IMR-90 (cell line): ENCODE measurements at regions not wholly inside any gene's neighbourhood (a gene's known extent, or its start where the extent isn't known, plus 50 kb on each side); places are given as distances from the start of the nearest gene placed in this dataset.

Source experiments
- ATAC-seq: fragments of 200-7000 bp; cut with Tn5 transposase; 2 replicates; pipeline ENCODE4 v1.9.1; 2020; ENCODE audit warnings: low read depth, mild to moderate bottlenecking, moderate library complexity
- BruUV-seq: library from RNA; stranded (reverse); fragments of 400-500 nt; replicated peaks from 2 replicates; lab custom pipeline; 2021; lab: Mats Ljungman, UMichigan
- CTCF ChIA-PET: fragments of 300-600 bp; formaldehyde crosslinking; extraction: SDS; loops from one replicate; lab custom pipeline; 2021; ENCODE audit warnings: antibody characterized with exemption; lab: Yijun Ruan, JAX
- POLR2A ChIA-PET: fragments of 300-600 bp; sonication (Branson Sonifier 250); formaldehyde crosslinking; loops from one replicate; lab custom pipeline; 2022; ENCODE audit warnings: antibody characterized with exemption; ENCODE audit not compliant: unreplicated experiment; lab: Charles Lee
- DNase-seq: peaks from one replicate; pipeline ENCODE4 v3.0.0; 2013
- H2AFZ ChIP-seq: replicated peaks from 2 replicates; pipeline ENCODE3; 2013; ENCODE audit warnings: low read length, mild to moderate bottlenecking; ENCODE audit not compliant: poor library complexity
- H2AK5ac ChIP-seq: 2 replicates; pipeline ENCODE4 v1.6.1; 2013; ENCODE audit warnings: low read depth, low read length, inconsistent platforms
- H2AK9ac ChIP-seq: replicated peaks from 2 replicates; pipeline ENCODE3; 2013; ENCODE audit warnings: mild to moderate bottlenecking, low read depth, low read length, moderate library complexity; ENCODE audit not compliant: poor library complexity
- H2BK120ac ChIP-seq: 2 replicates; pipeline ENCODE4 v1.6.1; 2013; ENCODE audit warnings: low read depth, low read length, inconsistent platforms
- H2BK15ac ChIP-seq: 3 replicates; pipeline ENCODE4 v1.6.1; 2013; ENCODE audit warnings: low read depth, low read length, inconsistent platforms
- H2BK20ac ChIP-seq: 2 replicates; pipeline ENCODE4 v1.6.1; 2013; ENCODE audit warnings: low read depth, mild to moderate bottlenecking, inconsistent platforms, low read length, moderate library complexity
- H2BK5ac ChIP-seq: 2 replicates; pipeline ENCODE4 v1.6.1; 2013; ENCODE audit warnings: mild to moderate bottlenecking, low read depth, low read length, inconsistent platforms; ENCODE audit not compliant: poor library complexity, severe bottlenecking
- H3K14ac ChIP-seq: replicated peaks from 2 replicates; pipeline ENCODE4 v1.6.1; 2013; ENCODE audit warnings: low read depth, low read length, inconsistent platforms
- H3K18ac ChIP-seq: 2 replicates; pipeline ENCODE4 v1.6.1; 2013; ENCODE audit warnings: low read depth, low read length, control low read depth
- H3K23ac ChIP-seq: 2 replicates; pipeline ENCODE4 v1.6.1; 2013; ENCODE audit warnings: low read depth, low read length, inconsistent platforms
- H3K27ac ChIP-seq: 2 replicates; pipeline ENCODE4 v1.5.1; 2013; ENCODE audit warnings: mild to moderate bottlenecking, control low read depth, low read length; ENCODE audit not compliant: insufficient read depth
- H3K27me3 ChIP-seq: 2 replicates; pipeline ENCODE4 v1.6.1; 2013; ENCODE audit warnings: low read length; ENCODE audit not compliant: control insufficient read depth, insufficient read depth
- H3K36me3 ChIP-seq: 2 replicates; pipeline ENCODE4 v1.6.1; 2013; ENCODE audit warnings: low read length, mixed read lengths; ENCODE audit not compliant: control insufficient read depth, insufficient read depth
- H3K4ac ChIP-seq: 2 replicates; pipeline ENCODE4 v1.6.1; 2013; ENCODE audit warnings: low read depth, low read length, inconsistent platforms
- H3K4me1 ChIP-seq: 2 replicates; pipeline ENCODE4 v1.6.1; 2013; ENCODE audit warnings: low read length, mixed read lengths; ENCODE audit not compliant: control insufficient read depth, insufficient read depth
- H3K4me2 ChIP-seq: 2 replicates; pipeline ENCODE4 v1.6.1; 2013; ENCODE audit warnings: low read depth, mild to moderate bottlenecking, control low read depth, low read length, moderate library complexity
- H3K4me3 ChIP-seq: 2 replicates; pipeline ENCODE4 v1.5.1; 2013; ENCODE audit warnings: low read depth, mild to moderate bottlenecking, control low read depth, low read length, moderate library complexity; ENCODE audit not compliant: insufficient read depth
- H3K56ac ChIP-seq: 2 replicates; pipeline ENCODE4 v1.6.1; 2013; ENCODE audit warnings: low read length, inconsistent platforms; ENCODE audit not compliant: insufficient read depth; ENCODE audit errors: extremely low read depth
- H3K79me1 ChIP-seq, 2 experiments: 2 replicates each; pipeline ENCODE4 v1.6.1; 2013; ENCODE audit warnings: low read length in 2 of 2, inconsistent platforms in 1 of 2, low read depth in 1 of 2
- H3K9ac ChIP-seq: 2 replicates; pipeline ENCODE4 v1.6.1; 2013; ENCODE audit warnings: low read depth, low read length, control low read depth
- H3K9me1 ChIP-seq: 2 replicates; pipeline ENCODE4 v1.6.1; 2013; ENCODE audit warnings: low read length, inconsistent platforms; ENCODE audit not compliant: insufficient read depth
- H3K9me3 ChIP-seq: 2 replicates; pipeline ENCODE4 v1.6.1; 2013; ENCODE audit warnings: low read length; ENCODE audit not compliant: control insufficient read depth, insufficient read depth
- H4K20me1 ChIP-seq: 2 replicates; pipeline ENCODE4 v1.6.1; 2013; ENCODE audit warnings: low read length, inconsistent platforms; ENCODE audit not compliant: insufficient read depth
- H4K5ac ChIP-seq: 2 replicates; pipeline ENCODE4 v1.6.1; 2013; ENCODE audit warnings: mild to moderate bottlenecking, low read depth, low read length, control low read depth
- H4K8ac ChIP-seq, 2 experiments: 2 replicates each; pipeline ENCODE4 v1.6.1; 2013; ENCODE audit warnings: low read depth in 2 of 2, low read length in 2 of 2, control low read depth in 1 of 2, inconsistent platforms in 1 of 2
- H4K91ac ChIP-seq: 2 replicates; pipeline ENCODE4 v1.6.1; 2013; ENCODE audit warnings: low read depth, low read length, inconsistent platforms; ENCODE audit not compliant: insufficient read depth
- BHLHE40 ChIP-seq: fragments of 150-350 bp; IDR thresholded peaks from 2 replicates; pipeline ENCODE4 v1.6.1; 2016; ENCODE audit warnings: mild to moderate bottlenecking, low read depth, low read length
- CEBPB ChIP-seq: IDR thresholded peaks from 2 replicates; pipeline ENCODE4 v1.6.1; 2012; ENCODE audit warnings: low read depth, low read length, improper control_type of control experiment
- CHD1 ChIP-seq: IDR thresholded peaks from 2 replicates; pipeline ENCODE4 v1.6.1; 2012; ENCODE audit warnings: low read depth, low read length, improper control_type of control experiment
- FOS ChIP-seq: fragments of 150-350 bp; IDR thresholded peaks from 2 replicates; pipeline ENCODE4 v1.6.1; 2016; ENCODE audit warnings: low read depth, low read length
- MAFK ChIP-seq: IDR thresholded peaks from 2 replicates; pipeline ENCODE4 v1.6.1; 2012; ENCODE audit warnings: low read depth, low read length, improper control_type of control experiment
- MAZ ChIP-seq: IDR thresholded peaks from 2 replicates; pipeline ENCODE4 v1.6.1; 2012; ENCODE audit warnings: low read depth, mild to moderate bottlenecking, low read length, improper control_type of control experiment, moderate library complexity, borderline replicate concordance
- MXI1 ChIP-seq: IDR thresholded peaks from 2 replicates; pipeline ENCODE4 v1.6.1; 2012; ENCODE audit warnings: low read depth, mild to moderate bottlenecking, low read length, moderate library complexity, borderline replicate concordance
- NFE2L2 ChIP-seq: fragments of 150-350 bp; IDR thresholded peaks from 2 replicates; pipeline ENCODE4 v1.6.1; 2016; ENCODE audit warnings: low read depth, mild to moderate bottlenecking, low read length
- POLR2A ChIP-seq: IDR thresholded peaks from 2 replicates; pipeline ENCODE4 v1.6.1; 2012; ENCODE audit warnings: mild to moderate bottlenecking, low read depth, low read length
- RAD21 ChIP-seq: IDR thresholded peaks from 2 replicates; pipeline ENCODE4 v1.6.1; 2012; ENCODE audit warnings: low read length, improper control_type of control experiment
- RCOR1 ChIP-seq: IDR thresholded peaks from 2 replicates; pipeline ENCODE4 v1.6.1; 2012; ENCODE audit warnings: mild to moderate bottlenecking, low read length, improper control_type of control experiment; ENCODE audit not compliant: insufficient replicate concordance
- RFX5 ChIP-seq: IDR thresholded peaks from 2 replicates; pipeline ENCODE4 v1.8.0; 2012; ENCODE audit warnings: low read depth, mild to moderate bottlenecking, low read length, moderate library complexity
- SMC3 ChIP-seq: fragments of 150-350 bp; IDR thresholded peaks from 2 replicates; pipeline ENCODE4 v1.6.1; 2016; ENCODE audit warnings: low read depth, mild to moderate bottlenecking, antibody characterized with exemption, low read length, moderate library complexity
- WGBS, 2 experiments: methylation state at CpG; one replicate each; pipeline versions ENCODE4 v1.1.5 to v1.1.7; 2013; ENCODE audit warnings: missing lambda C conversion rate in 2 of 2; ENCODE audit not compliant: insufficient read length in 1 of 2; ENCODE audit errors: extremely low coverage in 2 of 2; 5-methylcytosine and 5-hydroxymethylcytosine counted together
- dilution Hi-C: fragments of 300-500 bp; cut with HindIII; formaldehyde crosslinking; loops from one replicate; pipeline ENCODE4 v1.14.3; 2018; ENCODE audit warnings: low sequenced_read_pairs; ENCODE audit not compliant: unreplicated experiment
- in situ Hi-C: fragments of 300-500 bp; cut with MboI; formaldehyde crosslinking; loops from 3 replicates; pipeline ENCODE4 v1.14.3; 2019; ENCODE audit warnings: low sequenced_read_pairs, inconsistent platforms, mixed read lengths
- intact Hi-C: fragments of 100-400 bp; cut with micrococcal nuclease; formaldehyde crosslinking; loops from 2 replicates; pipeline ENCODE4 v1.10.0; 2022
- TF ChIP-seq, protein P1 (sequence below): fragments of 150-350 bp; IDR thresholded peaks from 2 replicates; pipeline ENCODE4 v1.6.1; 2016; ENCODE audit warnings: low read depth, mild to moderate bottlenecking, low read length, moderate library complexity, borderline replicate concordance
- TF ChIP-seq, protein P2 (sequence below): fragments of 150-350 bp; IDR thresholded peaks from 2 replicates; pipeline ENCODE4 v1.6.1; 2017; ENCODE audit warnings: mild to moderate bottlenecking, antibody characterized with exemption, low read length, low read depth
- TF ChIP-seq, protein P3 (sequence below): conservative IDR thresholded peaks from 2 replicates; pipeline ENCODE4 v1.5.1; 2012; ENCODE audit warnings: mild to moderate bottlenecking, low read depth, low read length, improper control_type of control experiment

DNA sequence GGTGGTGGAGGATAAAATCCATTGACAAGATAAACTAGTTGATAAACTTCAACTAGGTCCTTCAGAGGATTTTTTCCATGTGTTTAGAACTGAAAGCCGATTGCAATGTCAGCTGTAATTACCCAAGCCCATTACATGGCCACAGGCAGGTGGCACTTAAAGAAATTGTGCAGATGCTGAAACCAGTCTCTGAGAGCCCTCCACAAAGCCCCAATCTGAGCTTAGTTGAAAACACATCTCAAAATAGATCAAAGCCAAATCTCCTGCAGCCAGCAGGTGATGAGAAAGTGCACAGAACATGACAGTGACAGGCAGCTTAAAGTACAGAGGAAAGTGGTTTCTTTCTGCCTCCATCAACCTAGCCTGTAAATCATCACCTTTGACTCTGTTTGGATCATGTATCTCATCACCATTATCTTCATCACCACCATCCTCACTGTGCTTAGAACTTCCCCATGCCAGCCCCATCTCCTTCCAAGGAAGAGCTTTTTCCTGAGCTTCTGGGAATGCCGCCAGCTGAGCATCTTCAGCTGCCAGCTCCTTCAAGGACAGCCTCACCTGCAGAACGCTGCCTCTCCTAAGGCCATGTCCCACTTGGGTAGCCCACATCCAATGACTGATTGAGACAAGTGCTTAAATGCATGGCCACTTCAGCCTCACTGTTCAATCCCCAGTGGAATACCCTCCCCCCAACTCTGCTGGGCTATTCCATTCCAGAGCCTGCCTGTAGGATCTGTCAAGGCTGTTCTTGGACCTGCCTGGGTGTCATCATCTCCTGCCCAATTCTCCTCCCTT, 219.5 kb upstream of the TMEM132C start:
- H2BK5ac ChIP-seq, result no peak overlapping the region
- no peak overlapping the region for H3K14ac ChIP-seq
- H3K27me3 ChIP-seq, result no peaks in the 10 kb centered on the region
- H2AK5ac ChIP-seq, result no peak overlapping the region
- in situ Hi-C loops (no loop called here), dilution Hi-C loops (no loop called here), intact Hi-C loops (no loop called here)
- no peak overlapping the region for H2AK9ac ChIP-seq
- peaks cover 25% of the 10 kb centered on the region for H3K9me3 ChIP-seq
- H4K5ac ChIP-seq, result no peak overlapping the region
- no peak overlapping the region for H3K56ac ChIP-seq
- no peak overlapping the region for H3K4me3 ChIP-seq
- ATAC-seq, result no peak
- H3K4ac ChIP-seq, result no peak overlapping the region
- no peak for TF ChIP-seq MXI1
- no peak for TF ChIP-seq CHD1
- no peak for TF ChIP-seq POLR2A
- TF ChIP-seq, protein P1, sequence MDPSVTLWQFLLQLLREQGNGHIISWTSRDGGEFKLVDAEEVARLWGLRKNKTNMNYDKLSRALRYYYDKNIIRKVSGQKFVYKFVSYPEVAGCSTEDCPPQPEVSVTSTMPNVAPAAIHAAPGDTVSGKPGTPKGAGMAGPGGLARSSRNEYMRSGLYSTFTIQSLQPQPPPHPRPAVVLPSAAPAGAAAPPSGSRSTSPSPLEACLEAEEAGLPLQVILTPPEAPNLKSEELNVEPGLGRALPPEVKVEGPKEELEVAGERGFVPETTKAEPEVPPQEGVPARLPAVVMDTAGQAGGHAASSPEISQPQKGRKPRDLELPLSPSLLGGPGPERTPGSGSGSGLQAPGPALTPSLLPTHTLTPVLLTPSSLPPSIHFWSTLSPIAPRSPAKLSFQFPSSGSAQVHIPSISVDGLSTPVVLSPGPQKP, result no peak
- no peak for TF ChIP-seq SMC3
- no peak for TF ChIP-seq MAZ
- TF ChIP-seq, protein P2, sequence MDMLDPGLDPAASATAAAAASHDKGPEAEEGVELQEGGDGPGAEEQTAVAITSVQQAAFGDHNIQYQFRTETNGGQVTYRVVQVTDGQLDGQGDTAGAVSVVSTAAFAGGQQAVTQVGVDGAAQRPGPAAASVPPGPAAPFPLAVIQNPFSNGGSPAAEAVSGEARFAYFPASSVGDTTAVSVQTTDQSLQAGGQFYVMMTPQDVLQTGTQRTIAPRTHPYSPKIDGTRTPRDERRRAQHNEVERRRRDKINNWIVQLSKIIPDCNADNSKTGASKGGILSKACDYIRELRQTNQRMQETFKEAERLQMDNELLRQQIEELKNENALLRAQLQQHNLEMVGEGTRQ, result no peak
- no peak for TF ChIP-seq RFX5
- TF ChIP-seq BHLHE40, result no peak
- TF ChIP-seq RAD21, result no peak
- TF ChIP-seq RCOR1, result no peak
- TF ChIP-seq, protein P3, sequence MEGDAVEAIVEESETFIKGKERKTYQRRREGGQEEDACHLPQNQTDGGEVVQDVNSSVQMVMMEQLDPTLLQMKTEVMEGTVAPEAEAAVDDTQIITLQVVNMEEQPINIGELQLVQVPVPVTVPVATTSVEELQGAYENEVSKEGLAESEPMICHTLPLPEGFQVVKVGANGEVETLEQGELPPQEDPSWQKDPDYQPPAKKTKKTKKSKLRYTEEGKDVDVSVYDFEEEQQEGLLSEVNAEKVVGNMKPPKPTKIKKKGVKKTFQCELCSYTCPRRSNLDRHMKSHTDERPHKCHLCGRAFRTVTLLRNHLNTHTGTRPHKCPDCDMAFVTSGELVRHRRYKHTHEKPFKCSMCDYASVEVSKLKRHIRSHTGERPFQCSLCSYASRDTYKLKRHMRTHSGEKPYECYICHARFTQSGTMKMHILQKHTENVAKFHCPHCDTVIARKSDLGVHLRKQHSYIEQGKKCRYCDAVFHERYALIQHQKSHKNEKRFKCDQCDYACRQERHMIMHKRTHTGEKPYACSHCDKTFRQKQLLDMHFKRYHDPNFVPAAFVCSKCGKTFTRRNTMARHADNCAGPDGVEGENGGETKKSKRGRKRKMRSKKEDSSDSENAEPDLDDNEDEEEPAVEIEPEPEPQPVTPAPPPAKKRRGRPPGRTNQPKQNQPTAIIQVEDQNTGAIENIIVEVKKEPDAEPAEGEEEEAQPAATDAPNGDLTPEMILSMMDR, result no peak
- no peak for TF ChIP-seq MAFK
- TF ChIP-seq NFE2L2, result no peak
- TF ChIP-seq FOS, result no peak
- no peak for TF ChIP-seq CEBPB
- H2AFZ ChIP-seq, result no peak overlapping the region
- H3K9me1 ChIP-seq, result no peaks in the 10 kb centered on the region
- no peak overlapping the region for H3K9ac ChIP-seq
- H2BK120ac ChIP-seq, result no peak overlapping the region
- no peak overlapping the region for H2BK20ac ChIP-seq
- no peak overlapping the region for H3K23ac ChIP-seq
- no peak overlapping the region for H3K18ac ChIP-seq
- ChIA-PET POLR2A (no interaction called here), CTCF (no interaction called here)
- no peaks in the 10 kb centered on the region for H3K79me1 ChIP-seq
- H4K91ac ChIP-seq, result no peak overlapping the region
- no peak overlapping the region for H3K4me2 ChIP-seq
- H3K27ac ChIP-seq, result no peak overlapping the region
- BruUV-seq, result no TSS peak
- no peak for DNase-seq
- no peaks in the 10 kb centered on the region for H4K20me1 ChIP-seq
- H4K8ac ChIP-seq, result no peak overlapping the region
- 17% methylated on average over 2 of the region's 3 CpGs; no CpG with 5 or more reads in 1 of the 2 experiments for WGBS, 2 experiments
- no peak overlapping the region for H2BK15ac ChIP-seq
- H3K4me1 ChIP-seq, result no peaks in the 10 kb centered on the region
- no peaks in the 10 kb centered on the region for H3K36me3 ChIP-seq
